GM18507 (cell line): ENCODE measurements at regions not wholly inside any gene's neighbourhood (a gene's known extent, or its start where the extent isn't known, plus 50 kb on each side); places are given as distances from the start of the nearest gene placed in this dataset.
"Not testable (repeated sequence)": the region's sequence is repeated elsewhere in the genome, so short reads cannot be mapped to it uniquely, and the experiment has no call there.

Source experiments
- DNase-seq: peaks from one replicate; pipeline ENCODE4 v3.0.0; 2011; ENCODE audit warnings: low read depth; ENCODE audit not compliant: insufficient read length; ENCODE audit errors: extremely low spot score
- FAIRE-seq: peaks from 2 replicates; lab custom pipeline; 2011; peaks lifted over from hg19 to GRCh38; lab: Jason Lieb, UNC

DNA sequence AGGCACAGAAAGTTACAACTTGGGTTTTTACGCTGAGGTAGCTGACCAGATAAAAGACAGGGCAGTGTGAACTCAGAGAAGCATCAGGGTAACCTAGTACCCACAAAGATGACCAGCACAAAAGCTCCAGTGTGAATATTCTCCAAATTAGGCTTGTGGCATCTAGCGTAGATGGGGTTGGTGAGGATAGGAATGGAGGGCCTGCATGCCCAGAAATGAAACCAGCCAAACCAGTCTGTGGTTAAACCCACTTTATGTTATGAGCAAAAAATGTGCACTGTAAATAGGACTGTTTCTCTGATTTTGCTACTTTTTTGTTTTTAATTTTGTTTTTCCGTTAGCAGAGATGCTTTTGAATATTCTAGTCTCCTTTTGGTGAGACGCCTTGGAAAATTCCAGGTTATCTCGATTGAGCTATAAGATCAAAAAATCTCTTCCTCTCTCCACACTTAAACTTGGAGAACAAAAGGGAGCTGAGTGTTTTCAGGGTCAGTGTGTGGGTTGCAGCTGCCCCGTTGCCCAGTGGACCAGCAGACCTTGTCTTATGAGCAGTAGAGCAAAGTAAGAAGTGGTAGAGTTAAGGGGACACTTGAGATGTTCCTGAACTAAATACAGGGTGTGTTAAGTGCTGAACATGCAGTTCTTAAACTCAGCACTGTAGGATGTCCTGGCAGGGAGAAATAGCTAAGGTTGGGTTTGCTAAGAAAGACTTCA, 132.9 kb downstream of the C3orf38 start:
- DNase-seq (no peak), FAIRE-seq (no peak)

DNA sequence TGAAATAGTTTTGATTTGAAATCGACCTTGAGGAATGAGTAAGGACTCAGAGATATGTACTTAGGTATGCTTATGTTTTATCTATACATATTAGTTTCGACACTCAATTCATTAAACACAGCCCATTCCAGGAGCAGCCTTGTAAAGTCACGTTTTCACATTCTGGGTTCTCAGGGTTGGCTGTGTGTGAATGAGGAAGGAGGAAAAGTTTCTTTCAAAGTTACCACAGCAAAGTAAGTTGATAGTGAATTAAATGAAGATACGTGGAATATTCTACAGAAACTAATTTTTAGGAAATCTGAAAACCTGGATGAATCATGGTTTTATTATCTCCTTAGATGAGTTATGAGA, 133.5 kb downstream of the C3orf38 start:
- FAIRE-seq (no peak), DNase-seq (no peak)

DNA sequence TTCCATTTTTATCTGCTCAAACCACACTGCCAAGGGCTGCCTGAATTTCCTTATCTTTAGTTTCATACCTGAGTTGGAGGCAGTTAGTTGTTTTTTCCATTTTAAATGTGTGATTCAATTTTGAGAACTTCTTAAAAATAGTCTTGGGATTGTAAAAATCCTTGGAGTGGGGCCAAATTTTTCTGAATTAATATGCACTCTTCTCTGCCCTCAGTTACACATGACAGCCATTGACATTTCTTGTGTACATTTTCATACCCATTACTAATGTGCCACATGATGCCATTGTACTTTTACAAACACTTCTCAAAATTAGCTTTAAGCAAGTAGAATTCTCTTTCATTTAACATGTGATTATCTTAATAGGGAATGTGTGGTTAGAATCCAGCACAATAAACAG, 141.7 kb downstream of the C3orf38 start:
- DNase-seq (no peak), FAIRE-seq (no peak)

DNA sequence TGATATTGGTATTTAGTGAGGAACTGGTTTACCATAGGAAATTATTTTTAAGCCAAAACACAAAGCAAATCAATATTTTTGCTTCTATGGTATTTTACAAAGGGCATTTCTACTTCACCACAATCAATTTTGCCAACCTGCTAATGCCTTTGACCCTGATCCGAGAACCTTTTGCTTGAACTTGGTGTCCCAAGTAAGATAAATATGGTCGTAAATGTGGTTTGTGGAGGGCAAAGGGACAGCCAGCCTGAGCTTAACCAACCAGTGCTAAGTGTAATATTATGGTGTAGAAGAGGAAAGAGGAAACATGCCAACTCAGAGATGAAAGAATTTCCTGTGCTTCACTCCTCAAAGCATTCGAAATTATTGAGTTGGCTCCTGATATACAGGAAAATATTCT, 148.4 kb downstream of the C3orf38 start:
- FAIRE-seq: no peak
- no peak for DNase-seq

DNA sequence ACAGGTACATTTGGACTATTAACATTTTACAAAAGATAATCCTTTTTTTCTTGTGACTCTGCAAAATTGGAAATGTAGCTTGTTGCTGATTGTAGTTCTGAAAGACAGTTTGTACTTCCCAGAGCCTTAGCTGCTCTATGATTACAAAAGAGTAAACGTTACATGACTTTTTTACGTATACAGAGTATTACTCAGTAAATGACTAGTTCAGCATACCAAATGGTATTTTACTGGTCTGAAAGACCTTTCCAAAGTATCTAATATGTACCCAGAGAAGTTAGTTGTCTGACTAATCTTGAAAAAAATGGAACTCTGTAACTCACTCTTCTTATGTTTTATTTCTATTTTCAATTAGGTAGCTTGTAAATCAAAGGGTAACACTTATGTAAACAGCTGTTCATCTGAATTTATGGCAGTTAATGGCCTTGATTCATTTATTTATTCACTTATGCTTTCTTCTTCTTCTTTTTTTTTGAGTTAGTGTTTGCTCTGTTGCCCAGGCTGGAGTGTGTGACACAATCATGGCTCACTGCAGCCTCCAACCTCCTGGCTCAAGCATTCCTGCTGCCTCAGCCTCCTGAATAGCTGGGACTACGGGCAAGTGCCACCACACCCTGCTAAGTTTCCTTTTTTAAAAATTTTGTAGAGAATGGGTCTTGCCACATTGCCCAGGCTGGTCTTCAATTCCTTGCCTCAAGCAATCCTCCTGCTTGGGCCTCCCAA, 151.7 kb downstream of the C3orf38 start:
- DNase-seq (no peak), FAIRE-seq (no peak)

DNA sequence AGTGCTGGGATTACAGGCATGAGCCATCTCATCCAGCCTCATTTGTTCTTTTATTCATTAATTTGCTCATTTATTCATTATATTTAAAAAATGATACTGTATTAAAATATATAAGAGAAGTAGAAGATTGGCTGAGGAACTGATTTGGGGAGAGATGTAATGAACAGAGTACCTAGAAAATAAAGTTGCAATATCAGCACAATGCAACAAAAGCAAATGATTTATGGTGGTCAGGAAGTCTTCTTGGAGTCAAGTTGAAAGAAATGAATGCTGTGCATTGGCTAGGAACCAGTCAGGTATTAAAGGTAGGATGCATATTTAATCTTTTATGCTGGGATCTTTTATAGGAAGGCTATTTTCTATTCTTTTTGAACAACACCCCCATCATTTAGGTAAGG, 152.2 kb downstream of the C3orf38 start:
- no peak for DNase-seq
- no peak for FAIRE-seq

DNA sequence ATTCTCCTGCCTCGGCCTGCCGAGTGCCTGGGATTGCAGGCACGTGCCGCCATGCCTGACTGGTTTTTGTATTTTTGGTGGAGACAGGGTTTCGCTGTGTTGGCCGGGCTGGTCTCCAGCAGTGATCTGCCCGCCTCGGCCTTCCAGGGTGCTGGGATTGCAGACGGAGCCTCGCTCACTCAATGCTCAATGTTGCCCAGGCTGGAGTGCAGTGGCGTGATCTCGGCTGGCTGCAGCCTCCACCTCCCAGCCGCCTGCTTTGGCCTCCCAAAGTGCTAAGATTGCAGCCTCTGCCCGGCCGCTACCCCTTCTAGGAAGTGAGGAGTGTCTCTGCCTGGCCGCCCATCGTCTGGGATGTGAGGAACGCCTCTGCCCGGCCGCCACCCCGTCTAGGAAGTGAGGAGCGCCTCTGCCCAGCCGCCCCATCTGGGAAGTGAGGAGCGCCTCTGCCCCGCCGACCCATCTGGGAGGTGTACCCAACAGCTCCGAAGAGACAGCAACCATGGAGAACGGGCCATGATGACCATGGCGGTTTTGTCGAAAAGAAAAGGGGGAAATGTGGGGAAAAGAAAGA, 153.7 kb downstream of the C3orf38 start:
- not testable (repeated sequence) for FAIRE-seq, DNase-seq

DNA sequence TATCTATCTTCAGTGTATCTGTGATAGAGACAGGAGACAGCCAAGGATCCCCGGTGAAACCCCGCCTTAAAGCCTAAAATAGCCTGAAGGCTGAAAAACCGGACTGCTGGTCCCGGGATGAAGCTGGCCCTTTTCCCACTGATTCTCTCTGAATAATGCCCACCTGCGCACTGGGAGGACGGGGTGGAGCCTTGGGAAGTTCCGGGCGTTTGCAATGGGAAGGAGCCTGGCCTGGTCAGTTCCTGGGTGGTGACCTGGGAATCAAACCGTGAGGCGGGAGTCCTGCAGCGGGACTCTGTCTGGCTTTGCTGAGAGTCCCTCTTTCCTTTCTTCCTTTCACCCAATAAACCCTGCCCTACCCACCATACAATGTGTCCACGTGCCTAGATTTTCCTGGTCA, 157.9 kb downstream of the C3orf38 start:
- DNase-seq (no peak), FAIRE-seq (no peak)

DNA sequence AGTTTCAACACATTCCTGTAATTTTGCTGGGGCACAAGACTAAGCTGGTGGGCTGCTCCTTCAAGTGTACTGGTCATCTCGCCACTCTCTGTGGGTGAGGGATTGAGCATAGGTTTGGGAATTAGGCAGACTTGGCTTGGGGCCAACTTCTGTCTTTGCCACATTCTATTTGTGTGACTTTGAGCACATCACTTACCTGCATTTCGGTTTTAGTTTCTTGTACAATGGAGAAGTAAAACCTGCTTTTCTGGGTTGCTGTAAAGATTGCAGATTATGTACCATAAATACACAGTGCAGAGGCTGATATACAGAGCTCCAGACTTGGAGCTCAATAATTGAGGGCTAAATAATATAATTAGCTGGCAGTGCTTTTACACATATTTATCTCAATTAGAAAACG, 162.1 kb downstream of the C3orf38 start:
- DNase-seq (no peak), FAIRE-seq (no peak)

DNA sequence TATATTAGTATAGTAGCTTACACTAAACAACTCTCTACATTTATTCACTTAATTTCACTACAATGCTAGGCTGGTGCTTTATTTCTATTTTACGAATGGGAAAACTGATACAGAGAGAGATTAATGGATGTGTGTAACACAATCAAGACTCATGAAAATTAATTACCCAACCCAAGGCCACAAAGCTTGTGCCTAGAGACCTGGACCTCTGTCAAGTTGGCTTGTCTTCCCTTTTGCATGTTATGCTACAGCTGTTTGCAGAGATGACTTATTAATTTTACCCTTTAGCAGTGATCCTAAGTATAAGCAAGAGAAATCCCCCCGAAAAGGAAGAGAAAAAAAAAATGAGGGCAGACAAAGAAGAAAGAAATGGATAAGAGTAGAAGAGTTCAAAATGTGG, 162.5 kb downstream of the C3orf38 start:
- no peak for DNase-seq
- no peak for FAIRE-seq

DNA sequence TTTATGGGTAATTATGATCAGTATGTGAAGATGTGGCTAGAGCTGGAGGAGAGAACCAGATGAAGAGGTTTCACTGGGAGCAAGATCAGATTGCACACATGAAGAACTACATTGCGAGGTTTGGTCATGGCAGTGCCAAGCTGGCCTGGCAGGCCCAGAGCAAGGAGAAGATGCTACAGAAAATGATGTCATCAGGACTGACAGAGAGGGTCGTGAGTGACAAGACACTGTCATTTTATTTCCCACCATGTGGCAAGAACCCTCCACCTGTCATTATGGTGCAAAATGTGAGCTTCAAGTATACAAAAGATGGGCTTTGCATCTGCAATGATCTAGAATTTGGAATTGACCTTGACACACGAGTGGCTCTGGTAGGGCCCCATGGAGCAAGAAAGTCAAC, 168.3 kb downstream of the C3orf38 start:
- FAIRE-seq: no peak
- DNase-seq: no peak

DNA sequence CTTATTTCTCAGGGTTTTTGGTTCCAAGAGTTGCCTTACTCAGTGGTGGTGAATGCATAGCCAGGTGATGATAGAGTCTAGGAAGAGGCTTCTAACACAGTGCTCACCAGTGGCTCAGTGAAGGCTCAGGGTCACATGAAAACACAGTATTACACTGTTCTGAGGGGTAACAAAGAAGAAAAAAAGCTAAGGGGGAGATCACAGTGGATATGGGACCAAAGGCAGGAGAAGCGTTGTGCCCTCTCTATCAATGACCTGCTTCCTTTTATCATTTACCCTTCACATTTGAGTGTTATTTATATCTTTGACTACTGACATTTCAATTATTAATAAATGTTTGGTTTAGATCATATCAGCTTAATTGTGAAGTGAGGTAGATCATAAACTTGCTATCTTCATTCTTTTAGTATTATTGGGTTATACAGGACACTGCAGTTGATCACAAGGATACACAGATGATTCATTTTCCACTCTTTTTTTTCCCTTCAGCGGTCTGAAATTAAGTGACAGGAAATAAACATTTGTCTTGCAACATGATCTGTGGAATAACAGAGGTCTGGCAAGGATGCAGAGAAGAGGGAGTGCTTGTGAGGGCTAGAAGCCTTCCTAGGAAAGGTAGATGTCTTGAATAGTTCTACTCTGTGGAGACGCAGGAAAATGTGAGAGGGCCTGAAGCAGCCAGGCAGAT, 171.7 kb downstream of the C3orf38 start:
- DNase-seq (no peak), FAIRE-seq (no peak)

DNA sequence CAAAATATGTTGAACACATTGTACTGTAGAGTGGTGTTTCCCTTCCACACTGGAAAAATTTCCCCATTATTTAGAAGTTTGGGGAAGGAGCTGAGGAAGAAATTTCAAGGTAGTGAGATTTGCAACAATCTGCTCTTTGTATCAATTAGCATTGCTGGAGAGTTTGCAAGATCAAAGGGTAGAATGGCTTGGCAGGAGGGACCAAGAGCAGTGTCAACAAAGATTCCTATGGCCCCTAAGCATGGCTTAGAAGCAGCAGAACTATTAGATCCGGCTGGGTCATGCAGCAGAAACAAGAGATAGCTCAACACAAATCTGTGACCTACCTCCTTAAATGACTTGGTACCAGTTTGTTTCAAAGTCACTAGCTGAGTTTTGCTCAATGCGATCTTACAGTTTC, 175.0 kb downstream of the C3orf38 start:
- DNase-seq (no peak), FAIRE-seq (no peak)

DNA sequence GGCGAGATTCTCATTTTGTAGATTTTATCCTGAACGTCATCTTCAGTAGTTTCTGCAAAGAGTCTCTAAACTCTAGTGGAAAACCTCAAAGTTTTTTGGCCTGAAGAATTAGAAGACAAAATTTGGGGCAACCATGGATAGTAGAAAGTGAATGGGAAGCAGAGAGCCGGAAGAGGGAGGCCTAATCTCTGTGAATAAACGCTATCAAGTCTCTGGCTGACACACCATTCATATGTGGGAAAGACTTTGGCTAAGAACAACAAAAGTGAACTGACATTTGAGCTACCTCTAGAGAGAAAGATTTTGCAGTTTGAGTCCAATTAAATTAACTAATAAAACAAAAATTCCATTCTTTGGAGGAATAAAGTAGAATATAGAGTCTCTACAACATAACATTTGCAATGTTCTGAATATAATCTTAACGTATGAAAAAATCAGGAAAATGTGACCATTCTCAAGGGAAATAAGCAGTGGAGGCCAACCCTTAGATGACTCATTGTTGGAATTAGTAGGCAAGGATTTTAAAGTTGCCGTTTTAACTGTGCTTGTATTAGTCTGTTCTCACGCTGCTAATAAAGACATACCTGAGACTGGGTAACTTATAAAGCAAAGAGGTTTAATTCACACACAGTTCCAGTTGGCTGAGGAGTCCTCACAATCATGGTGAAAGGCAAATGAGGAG, 184.6 kb downstream of the C3orf38 start:
- no peak for DNase-seq
- FAIRE-seq: no peak

DNA sequence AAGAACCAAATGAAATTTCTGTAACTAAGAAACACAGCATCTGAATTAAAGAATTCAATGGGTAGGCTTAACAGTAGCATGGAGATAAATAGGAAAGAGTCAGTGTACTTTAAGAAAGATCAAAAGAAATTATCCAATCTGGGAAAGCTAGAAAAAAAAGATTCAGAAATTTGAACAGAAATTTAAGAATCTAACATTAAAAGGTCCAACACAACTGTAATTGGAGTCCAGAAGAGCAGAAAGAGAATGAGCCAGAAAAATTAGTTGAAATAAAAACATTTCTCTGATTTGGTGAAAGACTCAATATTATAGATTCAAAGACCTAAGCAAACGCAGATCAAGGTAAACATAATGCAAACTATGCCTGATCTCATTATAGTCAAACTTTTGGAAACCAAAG, 187.1 kb downstream of the C3orf38 start:
- DNase-seq: no peak
- no peak for FAIRE-seq

DNA sequence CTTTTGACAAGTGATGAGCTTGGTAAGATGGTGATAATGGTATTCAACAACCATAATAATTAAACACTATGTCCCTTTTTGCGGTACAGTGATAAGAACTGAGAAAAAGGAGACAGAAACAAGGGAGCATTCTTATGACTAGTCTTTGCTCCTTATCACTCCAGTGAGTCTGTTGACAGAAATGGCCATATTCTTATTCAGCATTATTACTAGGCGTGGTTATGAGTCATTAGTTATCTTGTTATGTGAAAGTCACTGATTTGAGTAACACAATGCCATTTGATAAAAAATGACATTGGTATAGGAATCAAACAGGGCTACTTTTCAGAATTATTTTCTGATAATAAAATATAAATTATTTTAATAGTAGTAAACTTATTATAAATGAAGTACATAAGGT, 193.5 kb downstream of the C3orf38 start:
- DNase-seq (no peak), FAIRE-seq (no peak)

DNA sequence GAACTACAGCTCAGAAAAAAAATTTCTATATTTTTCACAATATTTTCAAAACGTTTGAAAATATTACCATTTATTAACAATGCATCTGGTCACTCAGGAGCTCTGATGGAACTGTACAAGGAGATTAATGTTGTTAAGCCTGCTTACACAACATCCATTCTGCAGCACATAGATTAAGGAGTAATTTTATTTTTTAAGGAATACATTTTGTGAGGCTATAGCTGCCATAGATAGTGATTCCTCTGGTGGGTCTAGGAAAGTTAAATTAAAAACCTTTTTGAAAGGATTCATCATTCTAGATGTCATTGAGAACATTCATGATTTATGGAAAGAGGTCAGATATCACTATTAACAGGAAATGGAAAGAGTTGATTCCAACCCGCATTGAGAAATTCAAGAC, 196.9 kb downstream of the C3orf38 start:
- DNase-seq (no peak), FAIRE-seq (no peak)

DNA sequence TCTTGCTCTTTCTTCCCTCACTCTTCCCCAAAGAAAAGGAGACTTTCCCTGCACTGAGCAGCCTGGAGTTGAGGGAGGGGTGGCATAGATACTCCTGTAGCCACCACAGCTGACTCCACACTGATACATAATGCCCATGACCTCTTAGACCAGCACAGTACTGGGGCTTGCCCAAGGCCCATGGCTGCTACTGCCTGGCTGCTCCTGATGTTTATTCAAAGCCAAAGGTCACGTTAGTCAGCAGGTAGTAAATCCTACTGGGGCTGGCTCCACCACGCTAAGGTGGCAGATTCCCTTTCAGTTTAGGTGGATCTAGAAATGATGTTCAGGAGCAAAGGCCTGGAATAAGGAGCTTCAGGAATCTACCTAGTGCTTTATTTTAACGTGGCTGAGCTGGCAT, 212.7 kb downstream of the C3orf38 start:
- no peak for FAIRE-seq
- DNase-seq: no peak

DNA sequence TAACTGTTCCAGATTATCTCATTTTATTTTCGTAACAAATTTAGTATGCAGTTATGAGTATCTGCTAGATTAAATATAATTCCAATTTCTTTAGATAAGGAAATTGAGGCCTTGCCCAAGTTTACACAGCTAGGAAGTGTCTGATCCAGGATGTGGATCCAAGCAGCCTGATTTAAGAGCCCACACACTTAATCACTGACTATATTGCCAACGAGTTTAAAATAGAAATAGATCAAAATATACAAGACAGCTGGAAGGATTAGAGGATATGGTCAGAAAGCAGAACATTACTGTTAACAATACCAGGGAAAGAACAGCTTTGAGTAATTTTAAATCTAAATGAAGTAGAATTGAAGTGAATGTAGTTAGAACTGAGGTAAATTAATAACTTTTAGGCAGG, 215.2 kb downstream of the C3orf38 start:
- FAIRE-seq (no peak), DNase-seq (no peak)

DNA sequence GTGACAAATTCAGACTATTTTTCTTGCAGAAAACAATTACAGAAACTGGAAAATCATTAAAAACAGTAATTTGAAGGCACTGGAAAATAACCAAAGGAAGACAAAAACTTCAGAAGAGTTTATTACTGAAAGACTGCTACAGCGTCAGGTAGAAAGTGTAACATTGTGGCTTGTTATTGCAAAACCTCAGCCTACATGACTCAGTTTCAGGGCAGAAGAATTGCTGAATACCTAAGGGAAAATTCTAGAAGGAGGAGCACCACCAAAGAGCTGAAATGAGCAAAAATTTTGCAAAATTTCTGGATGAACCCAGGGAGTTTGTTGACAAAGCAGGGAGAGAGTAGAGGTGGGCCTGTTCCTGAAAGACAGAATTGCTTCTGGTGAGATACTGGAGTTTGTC, 219.6 kb downstream of the C3orf38 start:
- DNase-seq: no peak
- no peak for FAIRE-seq
